Brain microvascular endothelial cell (primary cell): ENCODE measurements at regions not wholly inside any gene's neighbourhood (a gene's known extent, or its start where the extent isn't known, plus 50 kb on each side); places are given as distances from the start of the nearest gene placed in this dataset.

Experiments
- DNase-seq: peaks from one replicate; pipeline ENCODE4 v3.0.0-alpha.2; 2020
- H3K27ac ChIP-seq: fragments of 250-450 bp; sonication (Bioruptor Pico); 2 replicates; pipeline ENCODE4 v1.5.1; 2020; ENCODE audit warnings: mild to moderate bottlenecking, moderate library complexity
- H3K27me3 ChIP-seq: fragments of 250-450 bp; sonication (Bioruptor Pico); replicated peaks from 2 replicates; pipeline ENCODE4 v1.5.1; 2020; ENCODE audit warnings: mild to moderate bottlenecking
- H3K36me3 ChIP-seq: fragments of 250-450 bp; sonication (Bioruptor Pico); replicated peaks from 2 replicates; pipeline ENCODE4 v1.5.1; 2020; ENCODE audit warnings: mild to moderate bottlenecking
- H3K4me3 ChIP-seq: 2 replicates; pipeline ENCODE4 v1.5.1; 2011; ENCODE audit warnings: low read depth, mild to moderate bottlenecking, control low read depth, low read length, moderate library complexity
- in situ Hi-C: cut with HindIII; loops from 2 replicates; pipeline ENCODE4 v1.10.0; 2017; ENCODE audit warnings: low sequenced_read_pairs, low pct_ligation_motif_present
- TF ChIP-seq, protein P1 (sequence below): IDR thresholded peaks from 2 replicates; pipeline ENCODE4 v1.5.1; 2011; ENCODE audit warnings: low read depth, mild to moderate bottlenecking, moderate library complexity, low read length, control low read depth, inconsistent platforms; ENCODE audit errors: missing control alignments

DNA sequence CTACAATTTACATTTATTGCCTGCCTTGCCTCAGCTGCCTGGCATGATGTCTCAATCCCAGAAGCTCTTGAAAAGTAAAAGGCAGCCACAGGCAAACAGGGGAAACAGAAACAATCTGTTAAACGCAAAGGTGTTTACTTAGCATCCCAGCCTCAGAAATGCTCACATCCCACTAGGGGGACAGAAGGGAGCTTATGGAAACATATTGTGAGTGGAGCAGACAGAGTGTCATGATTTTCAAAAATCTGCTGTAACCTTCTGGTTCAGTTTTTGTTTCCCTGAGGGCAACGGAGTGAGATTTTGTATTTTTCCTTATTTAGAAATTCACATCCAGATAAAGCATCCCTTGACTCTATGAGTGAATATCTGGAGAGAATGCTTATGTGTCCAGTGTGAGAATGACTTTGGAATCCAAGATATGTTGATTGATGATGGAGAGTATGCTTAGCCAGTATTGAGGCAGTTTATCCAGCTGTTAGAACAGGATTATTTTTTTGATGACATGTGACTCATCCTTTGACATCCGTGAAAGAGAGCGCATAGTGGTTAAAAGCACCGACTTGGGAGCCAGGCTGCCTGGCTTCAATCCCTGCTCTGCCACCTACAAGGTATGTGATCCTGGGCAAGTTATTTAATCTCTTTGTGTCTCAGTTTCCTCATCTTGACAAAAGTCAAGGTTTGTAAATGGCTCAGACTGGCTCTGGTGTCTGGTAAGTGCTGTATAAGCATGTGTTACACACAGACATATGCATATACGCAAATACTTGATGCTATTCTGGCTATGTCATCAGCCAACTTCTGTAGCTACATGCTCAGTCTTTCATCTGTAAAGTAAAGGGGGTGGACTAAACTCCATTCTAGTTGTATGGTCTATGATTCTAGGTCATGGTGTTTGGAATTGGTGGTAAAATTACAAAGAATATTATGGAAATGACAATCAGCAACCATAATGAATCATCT is 381.2 kb downstream of the RAPGEF2 start:
- Histone ChIP-seq H3K4me3 (no peak overlapping the region), H3K36me3 (no peaks in the 10 kb centered on the region), H3K27me3 (no peaks in the 10 kb centered on the region), H3K27ac (no peak overlapping the region)
- DNase-seq, result no peak
- in situ Hi-C loops, result no loop called here
- TF ChIP-seq, protein P1, sequence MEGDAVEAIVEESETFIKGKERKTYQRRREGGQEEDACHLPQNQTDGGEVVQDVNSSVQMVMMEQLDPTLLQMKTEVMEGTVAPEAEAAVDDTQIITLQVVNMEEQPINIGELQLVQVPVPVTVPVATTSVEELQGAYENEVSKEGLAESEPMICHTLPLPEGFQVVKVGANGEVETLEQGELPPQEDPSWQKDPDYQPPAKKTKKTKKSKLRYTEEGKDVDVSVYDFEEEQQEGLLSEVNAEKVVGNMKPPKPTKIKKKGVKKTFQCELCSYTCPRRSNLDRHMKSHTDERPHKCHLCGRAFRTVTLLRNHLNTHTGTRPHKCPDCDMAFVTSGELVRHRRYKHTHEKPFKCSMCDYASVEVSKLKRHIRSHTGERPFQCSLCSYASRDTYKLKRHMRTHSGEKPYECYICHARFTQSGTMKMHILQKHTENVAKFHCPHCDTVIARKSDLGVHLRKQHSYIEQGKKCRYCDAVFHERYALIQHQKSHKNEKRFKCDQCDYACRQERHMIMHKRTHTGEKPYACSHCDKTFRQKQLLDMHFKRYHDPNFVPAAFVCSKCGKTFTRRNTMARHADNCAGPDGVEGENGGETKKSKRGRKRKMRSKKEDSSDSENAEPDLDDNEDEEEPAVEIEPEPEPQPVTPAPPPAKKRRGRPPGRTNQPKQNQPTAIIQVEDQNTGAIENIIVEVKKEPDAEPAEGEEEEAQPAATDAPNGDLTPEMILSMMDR, result no peak

DNA sequence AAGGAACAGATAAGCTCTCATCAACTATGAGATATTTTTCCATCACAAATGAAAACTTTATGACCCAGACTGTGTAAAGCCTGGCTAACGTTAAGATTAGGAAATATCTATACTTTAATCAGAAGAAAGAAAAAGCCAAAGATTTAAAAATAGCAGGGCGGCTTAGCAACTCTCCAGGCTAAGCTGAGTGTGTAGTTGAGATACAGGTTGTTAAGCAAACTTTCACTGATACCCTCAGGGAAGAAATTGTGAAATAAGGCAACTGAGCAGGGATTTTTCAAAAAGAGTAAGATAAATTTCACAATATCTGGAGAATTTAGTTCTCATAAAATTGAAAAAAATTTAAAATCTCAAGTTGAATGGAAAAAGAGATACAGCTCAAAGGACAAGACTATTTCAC is 382.0 kb downstream of the RAPGEF2 start:
- Histone ChIP-seq H3K27ac (no peak overlapping the region), H3K4me3 (no peak overlapping the region), H3K36me3 (no peaks in the 10 kb centered on the region), H3K27me3 (no peaks in the 10 kb centered on the region)
- TF ChIP-seq, protein P1, result no peak
- DNase-seq, result no peak
- in situ Hi-C loops, result no loop called here

DNA sequence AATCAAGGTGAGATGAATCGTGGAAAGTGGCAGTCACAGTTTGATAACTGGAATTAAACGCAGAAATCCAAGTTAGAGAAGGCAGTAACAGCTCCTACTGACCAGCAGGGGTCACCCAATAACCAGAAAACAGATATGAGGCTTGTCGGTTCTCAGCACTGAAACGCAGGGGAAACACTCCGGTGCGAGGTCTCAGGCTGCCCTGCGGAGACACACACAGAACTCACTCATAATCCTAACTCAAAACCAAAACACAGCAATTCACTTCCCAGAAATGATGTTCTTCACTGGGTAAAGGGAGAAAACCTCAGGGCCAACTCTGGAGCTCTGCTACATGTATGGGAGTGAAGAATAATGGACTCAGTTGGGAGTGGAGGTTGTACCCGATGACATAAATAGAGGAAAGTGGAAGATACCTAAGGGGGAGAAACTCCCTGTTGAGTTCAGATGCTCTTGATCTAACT is 384.4 kb downstream of the RAPGEF2 start:
- Histone ChIP-seq H3K27me3 (no peaks in the 10 kb centered on the region), H3K36me3 (no peaks in the 10 kb centered on the region), H3K27ac (no peak overlapping the region), H3K4me3 (no peak overlapping the region)
- TF ChIP-seq, protein P1, result peak; percentile 80
- in situ Hi-C loops, result no loop called here
- DNase-seq, result peak; percentile 77

DNA sequence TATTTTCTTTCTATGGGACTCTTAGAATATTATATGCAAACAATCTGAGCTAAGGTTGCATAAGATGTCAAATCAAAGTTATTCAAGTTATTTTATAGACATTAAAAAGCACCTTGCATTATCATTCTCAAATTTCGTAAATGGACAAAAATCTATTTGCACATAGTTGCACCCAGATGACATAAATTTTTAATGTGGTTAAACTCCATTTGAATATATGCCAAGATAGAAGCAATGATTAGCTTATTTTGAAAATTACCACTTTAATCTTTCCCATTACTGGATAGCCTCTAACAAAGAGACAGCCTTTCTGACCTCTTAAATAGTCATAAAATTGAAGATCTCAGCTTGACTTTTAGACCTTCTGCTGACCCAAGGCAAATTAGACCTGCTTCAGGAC is 386.8 kb downstream of the RAPGEF2 start:
- Histone ChIP-seq H3K27ac (no peak overlapping the region), H3K4me3 (no peak overlapping the region), H3K27me3 (no peaks in the 10 kb centered on the region), H3K36me3 (no peaks in the 10 kb centered on the region)
- DNase-seq, result no peak
- TF ChIP-seq, protein P1, result no peak
- in situ Hi-C loops, result no loop called here

DNA sequence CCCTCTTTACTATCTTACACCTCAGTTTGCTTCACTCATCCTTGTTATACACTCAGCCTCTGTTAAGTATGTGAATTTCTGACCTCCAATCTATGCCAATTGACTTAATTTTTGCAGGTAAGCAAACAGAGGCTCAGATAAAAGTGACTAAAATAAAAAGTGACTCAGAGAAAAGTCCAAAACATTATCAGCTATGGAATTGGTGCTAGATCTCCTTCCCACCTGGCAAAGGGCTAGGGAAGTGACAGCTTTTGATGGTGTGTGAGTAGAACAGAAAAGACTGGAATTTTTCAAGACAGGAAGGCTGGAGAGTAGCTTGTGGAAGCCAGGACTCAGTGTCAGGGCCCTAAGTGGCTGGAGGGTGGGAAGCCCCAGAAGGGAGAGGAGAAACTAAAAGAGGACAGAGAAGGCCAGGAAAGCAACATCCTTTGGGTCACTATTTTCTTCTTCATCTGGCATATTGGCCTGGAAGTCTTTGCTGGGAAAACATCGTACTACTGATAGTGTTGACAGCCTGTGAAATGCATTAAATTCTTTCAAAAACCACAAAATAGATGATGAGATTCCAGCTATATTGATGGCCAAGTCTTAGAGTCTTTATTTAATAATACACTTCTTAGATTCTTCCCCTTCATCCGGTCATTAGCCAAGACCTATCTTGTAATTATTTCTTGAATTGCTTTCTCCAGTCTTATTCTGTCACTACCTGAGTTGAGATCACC is 392.8 kb downstream of the RAPGEF2 start:
- no peaks in the 10 kb centered on the region for H3K27me3 ChIP-seq
- H3K27ac ChIP-seq, result no peak overlapping the region
- H3K36me3 ChIP-seq, result no peaks in the 10 kb centered on the region
- TF ChIP-seq, protein P1, result no peak
- no peak overlapping the region for H3K4me3 ChIP-seq
- no peak for DNase-seq
- in situ Hi-C loops, result no loop called here
